Right atrium auricular region (tissue), 2 donors: ENCODE measurements at regions not wholly inside any gene's neighbourhood (a gene's known extent, or its start where the extent isn't known, plus 50 kb on each side); places are given as distances from the start of the nearest gene placed in this dataset.

Source experiments
- DNase-seq: peaks from one replicate; pipeline ENCODE4 v3.0.0-alpha.2; 2019; ENCODE audit warnings: low spot score
- H3K27ac ChIP-seq, 2 donors: fragments of 200-600 bp; sonication (generic); 1 replicate in 1 of 2; 2 replicates in 1 of 2; pipeline ENCODE4 v1.5.1; 2016 to 2019
- H3K27me3 ChIP-seq, 2 donors: fragments of 200-600 bp; sonication (generic); one replicate each; pipeline versions ENCODE4 v1.5.1 to v1.6.0; 2017 to 2019
- H3K36me3 ChIP-seq: fragments of 200-600 bp; sonication (generic); one replicate; pipeline ENCODE4 v1.5.1; 2016
- H3K4me1 ChIP-seq, 2 donors: fragments of 200-600 bp; sonication (generic); one replicate each; pipeline versions ENCODE4 v1.5.1 to v1.6.0; 2017 to 2019
- H3K4me3 ChIP-seq, 2 donors: fragments of 200-600 bp; sonication (generic); 1 replicate in 1 of 2; 2 replicates in 1 of 2; pipeline ENCODE4 v1.5.1; 2017 to 2019; ENCODE audit warnings: mild to moderate bottlenecking in 1 of 2, moderate library complexity in 1 of 2
- H3K9me3 ChIP-seq, 2 donors: fragments of 200-600 bp; sonication (generic); one replicate each; pipeline ENCODE4 v1.5.1; 2019
- TF ChIP-seq, protein P1 (sequence below), 2 donors: fragments of 200-600 bp; sonication (generic); IDR thresholded peaks; one replicate each; pipeline ENCODE4 v1.5.1; 2019; ENCODE audit warnings: antibody characterized with exemption in 2 of 2

DNA sequence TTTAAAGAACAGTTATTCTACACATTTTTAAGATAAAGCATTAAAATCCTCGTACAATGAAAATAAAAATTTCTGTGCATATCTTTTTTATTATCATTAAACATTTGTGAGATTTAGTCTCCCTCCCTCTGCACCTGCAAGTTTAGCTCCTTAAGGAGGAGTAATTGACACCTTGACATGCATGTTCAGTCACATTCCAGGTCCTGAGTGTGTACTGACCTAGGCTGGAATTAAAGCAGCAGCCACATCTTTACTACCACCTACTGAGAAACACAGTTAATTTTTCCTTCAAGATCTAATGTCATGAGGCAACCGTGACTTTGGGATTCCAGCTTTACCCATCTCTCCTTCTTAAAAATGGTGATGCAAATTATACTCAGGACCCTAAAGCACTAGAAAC, 123.1 kb upstream of the FREM2 start:
- Histone ChIP-seq H3K9me3 (no peaks in the 10 kb centered on the region), H3K4me3 (no peak overlapping the region), H3K27ac (no peak overlapping the region), H3K4me1 (no peaks in the 10 kb centered on the region), H3K36me3 (no peaks in the 10 kb centered on the region), H3K27me3 (no peaks in the 10 kb centered on the region)
- TF ChIP-seq, protein P1, sequence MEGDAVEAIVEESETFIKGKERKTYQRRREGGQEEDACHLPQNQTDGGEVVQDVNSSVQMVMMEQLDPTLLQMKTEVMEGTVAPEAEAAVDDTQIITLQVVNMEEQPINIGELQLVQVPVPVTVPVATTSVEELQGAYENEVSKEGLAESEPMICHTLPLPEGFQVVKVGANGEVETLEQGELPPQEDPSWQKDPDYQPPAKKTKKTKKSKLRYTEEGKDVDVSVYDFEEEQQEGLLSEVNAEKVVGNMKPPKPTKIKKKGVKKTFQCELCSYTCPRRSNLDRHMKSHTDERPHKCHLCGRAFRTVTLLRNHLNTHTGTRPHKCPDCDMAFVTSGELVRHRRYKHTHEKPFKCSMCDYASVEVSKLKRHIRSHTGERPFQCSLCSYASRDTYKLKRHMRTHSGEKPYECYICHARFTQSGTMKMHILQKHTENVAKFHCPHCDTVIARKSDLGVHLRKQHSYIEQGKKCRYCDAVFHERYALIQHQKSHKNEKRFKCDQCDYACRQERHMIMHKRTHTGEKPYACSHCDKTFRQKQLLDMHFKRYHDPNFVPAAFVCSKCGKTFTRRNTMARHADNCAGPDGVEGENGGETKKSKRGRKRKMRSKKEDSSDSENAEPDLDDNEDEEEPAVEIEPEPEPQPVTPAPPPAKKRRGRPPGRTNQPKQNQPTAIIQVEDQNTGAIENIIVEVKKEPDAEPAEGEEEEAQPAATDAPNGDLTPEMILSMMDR (IDR thresholded peaks at IDR 0.05), result no peak
- no peak for DNase-seq

DNA sequence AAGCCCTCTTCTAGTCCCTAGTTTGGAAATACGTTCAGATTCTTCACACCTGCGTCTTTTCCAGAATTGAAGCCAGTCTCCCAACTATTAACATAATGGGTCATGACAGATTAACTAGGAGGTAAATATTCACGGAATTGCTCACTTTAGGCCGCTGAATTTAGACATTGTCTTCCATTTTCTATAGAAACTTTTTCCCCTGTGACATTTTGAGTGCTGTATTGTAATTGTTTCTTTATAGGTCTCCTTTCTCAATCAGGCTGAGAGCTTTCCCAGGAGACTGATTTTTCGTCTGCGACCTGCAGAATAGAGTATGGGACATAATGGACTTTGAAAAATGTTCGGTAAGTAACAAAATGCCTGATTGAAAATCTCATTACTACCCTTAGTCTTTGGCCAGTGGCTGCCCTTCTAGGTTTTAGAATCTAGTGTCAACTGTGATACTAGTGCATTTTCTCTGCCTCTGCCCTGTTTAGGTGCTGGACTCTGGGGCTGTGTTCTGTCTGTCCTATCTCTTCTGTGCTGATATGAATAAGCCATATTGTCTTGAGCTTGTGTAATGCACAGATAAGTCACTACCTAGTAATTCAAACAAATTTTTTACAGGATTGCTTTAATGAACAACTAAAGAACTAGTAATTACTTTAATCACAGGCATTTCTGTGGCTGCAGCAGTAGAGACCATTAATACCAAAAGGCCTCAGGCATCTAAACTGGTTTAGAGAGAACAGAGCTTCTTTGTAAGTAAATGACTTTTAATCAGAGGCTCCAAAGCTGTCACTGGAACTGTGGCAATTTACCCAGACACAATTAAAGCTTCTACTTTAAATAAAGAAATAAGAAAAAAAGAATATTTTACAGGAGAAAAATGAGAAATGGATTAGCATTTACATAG, 122.4 kb upstream of the FREM2 start:
- Histone ChIP-seq H3K9me3 (no peaks in the 10 kb centered on the region), H3K4me3 (no peak overlapping the region), H3K36me3 (no peaks in the 10 kb centered on the region), H3K4me1 (no peaks in the 10 kb centered on the region), H3K27ac (no peak overlapping the region), H3K27me3 (no peaks in the 10 kb centered on the region)
- TF ChIP-seq, protein P1 (IDR thresholded peaks at IDR 0.05), result no peak
- no peak for DNase-seq

DNA sequence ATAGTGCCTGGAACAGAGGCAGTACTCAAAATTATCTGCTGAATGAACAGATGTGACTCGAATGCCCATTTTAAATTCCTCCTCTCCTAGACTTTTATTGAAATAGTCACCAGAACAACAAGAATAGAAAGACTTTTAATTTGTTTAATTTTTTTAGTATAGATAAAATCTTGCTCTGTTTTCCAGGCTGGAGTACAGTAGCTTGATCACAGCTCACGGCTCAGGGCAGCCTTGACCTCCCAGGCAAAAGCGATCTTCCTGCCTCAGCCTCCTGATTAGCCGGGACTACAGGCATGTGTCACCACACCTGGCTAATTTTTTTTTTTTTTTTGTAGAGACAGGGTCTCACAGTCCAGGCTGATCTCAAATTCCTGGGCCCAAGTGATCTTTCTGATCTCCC, 120.9 kb upstream of the FREM2 start:
- Histone ChIP-seq H3K4me3 (no peak overlapping the region), H3K27ac (no peak overlapping the region), H3K4me1 (no peaks in the 10 kb centered on the region), H3K27me3 (no peaks in the 10 kb centered on the region), H3K36me3 (no peaks in the 10 kb centered on the region), H3K9me3 (no peaks in the 10 kb centered on the region)
- TF ChIP-seq, protein P1 (IDR thresholded peaks at IDR 0.05), result no peak
- no peak for DNase-seq

DNA sequence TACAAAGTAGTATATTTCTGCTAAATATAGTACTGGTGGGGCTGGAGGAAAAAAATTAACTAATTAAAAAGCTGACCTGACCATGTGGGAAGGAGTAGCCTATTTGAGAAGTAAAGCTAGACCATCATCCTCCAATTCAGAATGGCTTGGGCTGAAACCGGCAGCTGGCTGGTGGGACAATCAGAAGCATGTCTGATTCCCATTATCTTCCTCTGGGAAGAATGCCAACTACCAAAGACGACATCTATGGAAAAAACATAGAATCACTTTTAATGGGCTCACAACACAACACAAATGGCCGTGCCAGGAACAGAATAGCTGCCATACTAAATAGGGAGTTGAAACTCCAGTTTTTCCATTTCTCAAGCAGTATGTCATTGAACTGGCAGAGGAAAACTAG, 120.4 kb upstream of the FREM2 start:
- Histone ChIP-seq H3K27me3 (no peaks in the 10 kb centered on the region), H3K4me1 (no peaks in the 10 kb centered on the region), H3K4me3 (no peak overlapping the region), H3K36me3 (no peaks in the 10 kb centered on the region), H3K9me3 (no peaks in the 10 kb centered on the region), H3K27ac (no peak overlapping the region)
- DNase-seq, result no peak
- TF ChIP-seq, protein P1 (IDR thresholded peaks at IDR 0.05), result no peak

DNA sequence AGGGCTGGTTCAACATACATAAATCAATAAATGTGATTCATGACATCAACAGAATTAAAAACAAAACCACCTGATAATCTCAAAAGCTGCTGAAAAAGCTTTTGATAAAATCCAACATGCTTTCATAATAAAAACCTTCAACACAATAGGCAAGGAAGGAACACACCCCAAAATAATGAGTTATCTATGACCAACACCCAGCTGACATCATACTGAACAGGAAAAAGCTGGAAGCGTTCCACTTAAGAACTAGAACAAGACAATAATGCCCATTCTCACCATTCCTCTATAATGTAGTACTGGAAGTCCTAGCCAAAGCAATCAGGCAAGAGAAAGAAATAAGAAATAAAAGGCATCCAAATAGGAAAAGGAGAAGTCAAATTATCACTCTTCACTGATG, 116.2 kb upstream of the FREM2 start:
- Histone ChIP-seq H3K27ac (no peak overlapping the region), H3K27me3 (no peaks in the 10 kb centered on the region), H3K9me3 (no peaks in the 10 kb centered on the region), H3K4me1 (no peaks in the 10 kb centered on the region), H3K4me3 (no peak overlapping the region), H3K36me3 (no peaks in the 10 kb centered on the region)
- TF ChIP-seq, protein P1 (IDR thresholded peaks at IDR 0.05), result no peak
- DNase-seq, result no peak

DNA sequence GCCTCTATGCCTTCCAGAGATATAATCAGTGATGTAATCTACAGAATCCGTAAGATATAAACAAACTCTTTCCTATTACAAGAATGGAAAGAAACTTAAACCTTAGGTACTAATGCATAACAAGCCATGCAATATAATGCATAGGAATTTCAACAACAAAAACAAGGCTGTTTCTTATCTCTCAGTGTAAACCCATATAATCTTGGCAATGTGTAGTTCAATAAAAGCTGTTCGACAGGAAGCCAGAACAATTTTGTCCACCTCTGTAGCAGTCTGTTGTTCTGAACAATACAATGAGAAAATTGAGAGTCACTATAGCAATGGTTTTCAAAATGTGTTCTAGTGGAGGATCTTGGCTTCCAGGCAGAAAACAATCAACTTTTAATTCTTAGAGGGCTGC, 111.5 kb upstream of the FREM2 start:
- TF ChIP-seq, protein P1 (IDR thresholded peaks at IDR 0.05), result no peak
- no peak for DNase-seq
- no peaks in the 10 kb centered on the region for H3K36me3 ChIP-seq
- no peaks in the 10 kb centered on the region for H3K27me3 ChIP-seq
- no peaks in the 10 kb centered on the region for H3K4me1 ChIP-seq
- H3K4me3 ChIP-seq, result no peak overlapping the region
- H3K9me3 ChIP-seq, result no peaks in the 10 kb centered on the region
- no peak overlapping the region for H3K27ac ChIP-seq
